ENCODE measurements at regions not wholly inside any gene's neighbourhood (a gene's known extent, or its start where the extent isn't known, plus 50 kb on each side); places are given as distances from the start of the nearest gene placed in this dataset.

GRCh38 chr1:104406728-104407127 is 657.0 kb downstream of the AMY1C start:
- TF ChIP-seq CTCF (IDR thresholded peaks at IDR 0.05; ENCODE audit: insufficient read depth, low read length, poor library complexity, severe bottlenecking): no peak
- Histone ChIP-seq H3K4me3 (replicated peaks; ENCODE audit: low read depth, low read length) (no peak overlapping the region), H3K36me3 (ENCODE audit: control insufficient read depth, insufficient read depth, low read length) (no peaks in the 10 kb centered on the region), H3K27me3 (replicated peaks; ENCODE audit: control insufficient read depth, insufficient read depth, low read length) (no peaks in the 10 kb centered on the region)
- no peak for DNase-seq (ENCODE audit: extremely low read depth, insufficient read length)

GRCh38 chr1:104408268-104408667 is 658.6 kb downstream of the AMY1C start:
- DNase-seq (ENCODE audit: extremely low read depth, insufficient read length): no peak
- Histone ChIP-seq H3K4me3 (replicated peaks; ENCODE audit: low read depth, low read length) (no peak overlapping the region), H3K27me3 (replicated peaks; ENCODE audit: control insufficient read depth, insufficient read depth, low read length) (no peaks in the 10 kb centered on the region), H3K36me3 (ENCODE audit: control insufficient read depth, insufficient read depth, low read length) (no peaks in the 10 kb centered on the region)
- no peak for TF ChIP-seq CTCF (IDR thresholded peaks at IDR 0.05; ENCODE audit: insufficient read depth, low read length, poor library complexity, severe bottlenecking)

- Histone ChIP-seq H3K36me3 (ENCODE audit: control insufficient read depth, insufficient read depth, low read length) (no peaks in the 10 kb centered on the region), H3K27me3 (replicated peaks; ENCODE audit: control insufficient read depth, insufficient read depth, low read length) (no peaks in the 10 kb centered on the region), H3K4me3 (replicated peaks; ENCODE audit: low read depth, low read length) (no peak overlapping the region)
- DNase-seq (ENCODE audit: extremely low read depth, insufficient read length): no peak
- TF ChIP-seq CTCF (IDR thresholded peaks at IDR 0.05; ENCODE audit: insufficient read depth, low read length, poor library complexity, severe bottlenecking): no peak
These were observed 685.6 kb downstream of the AMY1C start for GRCh38 chr1:104435255-104435654.

GRCh38 chr1:104440011-104440410 is 690.3 kb downstream of the AMY1C start:
- no peak for TF ChIP-seq CTCF (IDR thresholded peaks at IDR 0.05; ENCODE audit: insufficient read depth, low read length, poor library complexity, severe bottlenecking)

GRCh38 chr1:104456724-104457123 is 707.0 kb downstream of the AMY1C start:
- H3K4me3 ChIP-seq (replicated peaks; ENCODE audit: low read depth, low read length): no peak overlapping the region
- no peak for TF ChIP-seq CTCF (IDR thresholded peaks at IDR 0.05; ENCODE audit: insufficient read depth, low read length, poor library complexity, severe bottlenecking)
- DNase-seq (ENCODE audit: extremely low read depth, insufficient read length): no peak
- H3K27me3 ChIP-seq (replicated peaks; ENCODE audit: control insufficient read depth, insufficient read depth, low read length): no peaks in the 10 kb centered on the region
- no peaks in the 10 kb centered on the region for H3K36me3 ChIP-seq (ENCODE audit: control insufficient read depth, insufficient read depth, low read length)

More at GRCh38 chr1:104440011-104440410, 690.3 kb downstream of the AMY1C start:
- H3K36me3 ChIP-seq (ENCODE audit: control insufficient read depth, insufficient read depth, low read length): no peaks in the 10 kb centered on the region
- no peak overlapping the region for H3K4me3 ChIP-seq (replicated peaks; ENCODE audit: low read depth, low read length)
- H3K27me3 ChIP-seq (replicated peaks; ENCODE audit: control insufficient read depth, insufficient read depth, low read length): no peaks in the 10 kb centered on the region
- DNase-seq (ENCODE audit: extremely low read depth, insufficient read length): no peak

GRCh38 chr1:104459886-104460285 is 710.2 kb downstream of the AMY1C start:
- DNase-seq (ENCODE audit: extremely low read depth, insufficient read length): no peak
- Histone ChIP-seq H3K36me3 (ENCODE audit: control insufficient read depth, insufficient read depth, low read length) (no peaks in the 10 kb centered on the region), H3K27me3 (replicated peaks; ENCODE audit: control insufficient read depth, insufficient read depth, low read length) (no peaks in the 10 kb centered on the region), H3K4me3 (replicated peaks; ENCODE audit: low read depth, low read length) (no peak overlapping the region)
- TF ChIP-seq CTCF (IDR thresholded peaks at IDR 0.05; ENCODE audit: insufficient read depth, low read length, poor library complexity, severe bottlenecking): no peak
